ENCODE measurements at regions not wholly inside any gene's neighbourhood (a gene's known extent, or its start where the extent isn't known, plus 50 kb on each side); places are given as distances from the start of the nearest gene placed in this dataset.

DNA sequence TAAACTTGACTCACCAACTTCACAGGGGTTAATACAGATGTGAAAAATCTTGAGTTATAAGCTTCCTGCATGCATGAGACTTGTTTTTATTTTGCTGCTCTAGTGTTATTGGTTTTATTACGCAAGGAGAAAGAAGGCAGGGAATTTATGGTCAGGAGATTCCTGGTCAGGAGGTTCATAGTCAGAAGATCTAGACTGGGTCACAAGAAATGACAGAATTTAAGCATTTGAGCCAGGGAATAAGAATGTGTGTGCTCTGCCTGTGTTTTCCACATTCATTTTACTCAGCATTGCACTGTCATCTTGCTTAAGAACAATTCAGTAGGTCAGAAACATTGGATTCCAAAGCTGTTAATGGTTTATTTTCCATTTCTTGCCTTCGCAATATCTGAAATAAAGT is 2522.1 kb downstream of the ARAP2 start:
- H3K14ac ChIP-seq (ENCODE audit: insufficient read depth, low read length): no peak overlapping the region
- no peak overlapping the region for H3K4me3 Mint-ChIP-seq

More for the DNA sequence above, 2522.1 kb downstream of the ARAP2 start:
- H2BK15ac ChIP-seq (ENCODE audit: low read depth, low read length): no peak overlapping the region
- H2BK20ac ChIP-seq (ENCODE audit: low read depth, low read length, poor library complexity, severe bottlenecking): no peak overlapping the region
- no peak overlapping the region for H2BK12ac ChIP-seq (ENCODE audit: insufficient read length, low read depth, low read length)
- no CpG with 5 or more reads among the region's 2 CpGs for WGBS (ENCODE audit: extremely low coverage, insufficient read length, low lambda C conversion rate)
- H3K79me2 ChIP-seq (ENCODE audit: insufficient read depth, low read length): no peaks in the 10 kb centered on the region
- no peak overlapping the region for H2BK5ac ChIP-seq (ENCODE audit: insufficient read length, low read length)
- H3K27me3 ChIP-seq (ENCODE audit: insufficient read depth, low read length): no peaks in the 10 kb centered on the region
- no peaks in the 10 kb centered on the region for H4K20me1 ChIP-seq (ENCODE audit: control insufficient read depth, insufficient read depth, insufficient read length)
- no peaks in the 10 kb centered on the region for H3K79me1 ChIP-seq (ENCODE audit: insufficient read depth, low read depth, low read length, poor library complexity, severe bottlenecking)
- no peaks in the 10 kb centered on the region for H3K4me1 ChIP-seq (ENCODE audit: insufficient read depth, low read length)
- H3K23ac ChIP-seq (ENCODE audit: insufficient read length, low read depth, low read length): no peak overlapping the region
- no peak overlapping the region for H4K8ac ChIP-seq (replicated peaks; ENCODE audit: insufficient read length, low read depth, low read length)
- no peak overlapping the region for H3K27ac Mint-ChIP-seq
- peaks cover 5% of the 10 kb centered on the region in 2 experiments; a peak in 3 of 5 replicates for H3K9me3 Mint-ChIP-seq
- no peak overlapping the region for H3K4me2 ChIP-seq (ENCODE audit: insufficient read depth, insufficient read length, low read length)
- no peak overlapping the region for H3K27ac ChIP-seq (ENCODE audit: insufficient read length, low read depth, low read length)
- H3K4me1 Mint-ChIP-seq: no peaks in the 10 kb centered on the region
- H3K36me3 Mint-ChIP-seq (ENCODE audit: insufficient read depth in 1 of 3, low read depth in 3 of 3): peaks cover 0 to 4% (median 0%) of the 10 kb centered on the region in 3 experiments; a peak in 2 of 7 replicates
- no peak overlapping the region for H2BK120ac ChIP-seq (ENCODE audit: low read depth, low read length, poor library complexity, severe bottlenecking)
- DNase-seq: no peak
- H3T11ph ChIP-seq (ENCODE audit: low read length): no peak overlapping the region
- no peak overlapping the region for H3K4ac ChIP-seq (ENCODE audit: low read depth, low read length)
- no peak overlapping the region for H4K91ac ChIP-seq (ENCODE audit: insufficient read length, low read depth, low read length)
- no peak overlapping the region for H3K18ac ChIP-seq (ENCODE audit: insufficient read length, low read depth, low read length)
- H3K27me3 Mint-ChIP-seq (ENCODE audit: low read depth): no peaks in the 10 kb centered on the region
- no peak overlapping the region for H2AFZ ChIP-seq (ENCODE audit: low read length)
- H3K56ac ChIP-seq (ENCODE audit: insufficient read length, low read depth, low read length): no peak overlapping the region
- no peaks in the 10 kb centered on the region for H3K23me2 ChIP-seq (ENCODE audit: insufficient read length, low read depth, low read length, poor library complexity, severe bottlenecking)
- H3K9me3 ChIP-seq (ENCODE audit: control insufficient read depth, low read depth, low read length): no peaks in the 10 kb centered on the region
- no peak overlapping the region for H4K5ac ChIP-seq (ENCODE audit: insufficient read length, low read depth, low read length)
- TF ChIP-seq, protein P1, sequence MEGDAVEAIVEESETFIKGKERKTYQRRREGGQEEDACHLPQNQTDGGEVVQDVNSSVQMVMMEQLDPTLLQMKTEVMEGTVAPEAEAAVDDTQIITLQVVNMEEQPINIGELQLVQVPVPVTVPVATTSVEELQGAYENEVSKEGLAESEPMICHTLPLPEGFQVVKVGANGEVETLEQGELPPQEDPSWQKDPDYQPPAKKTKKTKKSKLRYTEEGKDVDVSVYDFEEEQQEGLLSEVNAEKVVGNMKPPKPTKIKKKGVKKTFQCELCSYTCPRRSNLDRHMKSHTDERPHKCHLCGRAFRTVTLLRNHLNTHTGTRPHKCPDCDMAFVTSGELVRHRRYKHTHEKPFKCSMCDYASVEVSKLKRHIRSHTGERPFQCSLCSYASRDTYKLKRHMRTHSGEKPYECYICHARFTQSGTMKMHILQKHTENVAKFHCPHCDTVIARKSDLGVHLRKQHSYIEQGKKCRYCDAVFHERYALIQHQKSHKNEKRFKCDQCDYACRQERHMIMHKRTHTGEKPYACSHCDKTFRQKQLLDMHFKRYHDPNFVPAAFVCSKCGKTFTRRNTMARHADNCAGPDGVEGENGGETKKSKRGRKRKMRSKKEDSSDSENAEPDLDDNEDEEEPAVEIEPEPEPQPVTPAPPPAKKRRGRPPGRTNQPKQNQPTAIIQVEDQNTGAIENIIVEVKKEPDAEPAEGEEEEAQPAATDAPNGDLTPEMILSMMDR (conservative IDR thresholded peaks at IDR 0.05): no peak
- H3K9ac ChIP-seq (ENCODE audit: extremely low read depth, insufficient read length, low read length): no peak overlapping the region
- H2AK5ac ChIP-seq (ENCODE audit: insufficient read length, low read length): no peak overlapping the region

Measured in H9 (cell line).